ENCODE measurements at regions not wholly inside any gene's neighbourhood (a gene's known extent, or its start where the extent isn't known, plus 50 kb on each side); places are given as distances from the start of the nearest gene placed in this dataset.

DNA sequence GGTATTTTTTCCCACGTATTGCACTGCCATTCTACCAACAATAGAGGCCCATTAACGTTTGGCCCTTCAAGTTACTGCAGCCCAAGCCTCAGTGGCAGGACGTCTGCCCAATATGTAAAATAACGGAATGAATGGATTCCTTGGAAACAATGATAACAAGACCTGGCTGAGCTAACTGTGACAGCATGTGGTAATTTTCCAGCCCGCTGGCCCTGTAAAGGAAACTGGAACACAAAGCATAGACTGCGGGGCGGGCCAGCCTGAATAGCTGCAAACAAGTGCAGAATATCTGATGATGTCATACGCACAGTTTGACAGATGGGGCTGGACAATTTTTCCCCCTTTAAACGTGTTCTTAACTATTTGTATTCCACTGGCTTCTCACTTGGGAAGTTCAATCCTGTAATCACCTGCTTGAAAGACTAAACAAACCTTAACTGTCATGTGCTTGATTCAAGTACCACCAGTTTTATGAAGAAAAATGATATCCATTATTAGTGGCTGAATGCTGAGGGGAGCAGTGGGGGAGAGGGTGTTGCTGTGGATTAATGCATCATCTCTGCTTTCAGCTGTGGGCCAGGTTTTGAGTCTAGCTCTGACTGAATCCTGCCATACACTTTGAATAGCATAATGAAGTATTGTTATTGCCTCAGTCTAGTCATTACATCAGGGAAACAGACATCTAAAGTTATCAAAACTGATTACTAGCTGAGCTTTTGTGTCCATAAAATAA, 323.9 kb downstream of the TMEM161B start:
- no peaks in the 10 kb centered on the region for H3K9me3 ChIP-seq (ENCODE audit: control insufficient read depth in 2 of 2, insufficient read depth in 1 of 2, low read depth in 1 of 2, low read length in 1 of 2)
- 15 to 18% methylated on average over 9 of the region's 9 CpGs for WGBS, 2 donors
- H3K36me3 ChIP-seq (ENCODE audit: control insufficient read depth in 2 of 2, insufficient read depth in 2 of 2, low read length in 1 of 2): no peaks in the 10 kb centered on the region
- H3K4me3 ChIP-seq (ENCODE audit: low read depth in 1 of 2, low read length in 2 of 2): no peak overlapping the region
- no peak overlapping the region for H3K27ac ChIP-seq (ENCODE audit: low read depth in 2 of 2, low read length in 1 of 2)
- no peaks in the 10 kb centered on the region for H3K27me3 ChIP-seq (ENCODE audit: control insufficient read depth in 1 of 2, insufficient read depth in 2 of 2, low read length in 2 of 2)
- no peaks in the 10 kb centered on the region for H3K4me1 ChIP-seq (ENCODE audit: control insufficient read depth in 2 of 2, insufficient read depth in 2 of 2, low read length in 1 of 2)

DNA sequence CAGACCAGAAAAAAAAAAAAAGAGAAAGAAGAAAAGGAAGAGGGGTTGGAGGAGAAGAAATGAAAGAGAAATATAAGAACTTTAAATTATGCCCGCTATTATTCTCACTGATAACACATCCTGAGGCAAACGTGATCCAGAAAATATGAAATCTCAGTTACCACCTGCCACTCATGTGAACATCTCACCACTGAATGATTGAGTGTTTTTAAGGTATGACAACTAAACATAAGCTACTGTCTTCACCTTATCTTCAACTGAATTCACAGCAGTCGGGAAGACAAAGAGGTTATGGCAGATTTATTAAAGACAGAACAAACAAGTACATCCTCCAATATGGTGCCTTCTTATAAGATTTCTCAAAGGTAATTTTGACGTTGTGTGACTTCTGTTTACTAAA, 327.9 kb downstream of the TMEM161B start:
- WGBS, 2 donors: 52 to 55% methylated on average over 4 of the region's 4 CpGs
- no peaks in the 10 kb centered on the region for H3K4me1 ChIP-seq (ENCODE audit: control insufficient read depth in 2 of 2, insufficient read depth in 2 of 2, low read length in 1 of 2)
- no peaks in the 10 kb centered on the region for H3K36me3 ChIP-seq (ENCODE audit: control insufficient read depth in 2 of 2, insufficient read depth in 2 of 2, low read length in 1 of 2)
- no peaks in the 10 kb centered on the region for H3K27me3 ChIP-seq (ENCODE audit: control insufficient read depth in 1 of 2, insufficient read depth in 2 of 2, low read length in 2 of 2)
- no peak overlapping the region for H3K27ac ChIP-seq (ENCODE audit: low read depth in 2 of 2, low read length in 1 of 2)
- no peak overlapping the region for H3K4me3 ChIP-seq (ENCODE audit: low read depth in 1 of 2, low read length in 2 of 2)
- H3K9me3 ChIP-seq (ENCODE audit: control insufficient read depth in 2 of 2, insufficient read depth in 1 of 2, low read depth in 1 of 2, low read length in 1 of 2): no peaks in the 10 kb centered on the region

DNA sequence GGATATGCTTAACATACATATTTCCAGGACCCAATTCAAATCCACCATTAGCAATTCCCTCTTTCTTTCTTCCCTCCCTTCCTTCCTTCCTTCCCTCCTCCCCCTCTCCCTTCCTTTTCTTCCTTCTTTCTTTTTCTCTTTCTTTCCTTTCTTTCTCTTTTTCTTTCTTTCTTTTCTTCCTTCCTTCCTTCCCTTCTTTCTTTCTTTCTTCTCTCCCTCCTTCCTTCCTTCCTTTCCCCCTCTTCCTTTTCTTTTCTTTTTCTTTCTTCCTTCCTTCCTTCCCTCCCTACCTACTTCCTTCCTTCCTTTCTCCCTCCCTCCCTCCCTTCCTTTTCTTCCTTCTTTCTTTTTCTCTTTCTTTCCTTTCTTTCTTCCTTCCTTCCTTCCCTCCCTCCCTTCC, 332.0 kb downstream of the TMEM161B start:
- no peaks in the 10 kb centered on the region for H3K36me3 ChIP-seq (ENCODE audit: control insufficient read depth in 2 of 2, insufficient read depth in 2 of 2, low read length in 1 of 2)
- H3K4me1 ChIP-seq (ENCODE audit: control insufficient read depth in 2 of 2, insufficient read depth in 2 of 2, low read length in 1 of 2): no peaks in the 10 kb centered on the region
- H3K4me3 ChIP-seq (ENCODE audit: low read depth in 1 of 2, low read length in 2 of 2): no peak overlapping the region
- no peaks in the 10 kb centered on the region for H3K27me3 ChIP-seq (ENCODE audit: control insufficient read depth in 1 of 2, insufficient read depth in 2 of 2, low read length in 2 of 2)
- H3K27ac ChIP-seq (ENCODE audit: low read depth in 2 of 2, low read length in 1 of 2): no peak overlapping the region
- H3K9me3 ChIP-seq (ENCODE audit: control insufficient read depth in 2 of 2, insufficient read depth in 1 of 2, low read depth in 1 of 2, low read length in 1 of 2): no peaks in the 10 kb centered on the region

DNA sequence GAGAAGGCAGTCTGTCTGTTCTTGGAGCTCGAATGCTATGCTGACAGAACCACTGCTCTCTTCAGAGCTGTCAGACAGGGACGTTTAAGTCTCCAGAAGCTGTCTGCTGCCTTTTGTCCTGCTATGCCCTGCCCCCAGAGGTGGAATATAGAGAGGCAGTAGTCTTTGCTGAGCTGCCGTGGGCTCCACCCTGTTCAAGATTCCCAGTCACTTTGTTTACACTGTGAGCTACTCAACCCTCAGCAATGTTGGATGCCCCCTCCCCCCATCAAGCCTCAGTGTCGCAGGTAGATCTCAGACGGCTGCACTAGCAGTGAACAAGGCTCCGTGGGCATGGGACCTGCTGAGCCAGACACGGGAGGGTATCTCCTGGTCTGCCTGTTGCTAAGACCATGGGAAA, 344.2 kb downstream of the TMEM161B start:
- Histone ChIP-seq H3K27ac (ENCODE audit: low read depth in 2 of 2, low read length in 1 of 2) (no peak overlapping the region), H3K9me3 (ENCODE audit: control insufficient read depth in 2 of 2, insufficient read depth in 1 of 2, low read depth in 1 of 2, low read length in 1 of 2) (peaks cover 0 to 10% of the 10 kb centered on the region in 2 donors), H3K36me3 (ENCODE audit: control insufficient read depth in 2 of 2, insufficient read depth in 2 of 2, low read length in 1 of 2) (no peaks in the 10 kb centered on the region), H3K27me3 (ENCODE audit: control insufficient read depth in 1 of 2, insufficient read depth in 2 of 2, low read length in 2 of 2) (peaks cover 0 to 3% of the 10 kb centered on the region in 2 donors), H3K4me1 (ENCODE audit: control insufficient read depth in 2 of 2, insufficient read depth in 2 of 2, low read length in 1 of 2) (no peaks in the 10 kb centered on the region), H3K4me3 (ENCODE audit: low read depth in 1 of 2, low read length in 2 of 2) (no peak overlapping the region)
- WGBS, 2 donors: 28 to 29% methylated on average over 7 of the region's 7 CpGs

DNA sequence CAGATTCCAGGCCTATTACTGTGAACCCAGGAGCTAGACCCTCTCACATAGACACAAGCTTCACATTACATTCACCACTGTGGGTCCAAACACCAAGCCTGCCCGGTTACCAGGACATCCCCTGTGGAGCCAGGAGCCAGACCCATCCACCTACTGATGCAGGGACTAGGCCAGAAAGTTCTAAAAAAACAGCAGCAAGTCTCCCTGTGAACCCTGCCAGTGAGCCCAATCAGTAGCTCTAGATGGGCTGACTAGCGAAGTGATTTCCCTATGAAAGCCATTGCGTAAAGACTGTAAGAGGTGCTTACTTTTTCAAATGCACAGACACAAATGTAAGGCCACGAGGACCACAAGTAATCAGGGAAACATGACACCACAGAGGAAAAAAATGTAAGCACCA, 352.3 kb downstream of the TMEM161B start:
- peaks cover 0 to 3% of the 10 kb centered on the region in 2 donors for H3K9me3 ChIP-seq (ENCODE audit: control insufficient read depth in 2 of 2, insufficient read depth in 1 of 2, low read depth in 1 of 2, low read length in 1 of 2)
- no peaks in the 10 kb centered on the region for H3K36me3 ChIP-seq (ENCODE audit: control insufficient read depth in 2 of 2, insufficient read depth in 2 of 2, low read length in 1 of 2)
- H3K4me3 ChIP-seq (ENCODE audit: low read depth in 1 of 2, low read length in 2 of 2): no peak overlapping the region
- no peak overlapping the region for H3K27ac ChIP-seq (ENCODE audit: low read depth in 2 of 2, low read length in 1 of 2)
- no peaks in the 10 kb centered on the region for H3K27me3 ChIP-seq (ENCODE audit: control insufficient read depth in 1 of 2, insufficient read depth in 2 of 2, low read length in 2 of 2)
- 77 to 81% methylated on average over 4 of the region's 4 CpGs for WGBS, 2 donors
- H3K4me1 ChIP-seq (ENCODE audit: control insufficient read depth in 2 of 2, insufficient read depth in 2 of 2, low read length in 1 of 2): no peaks in the 10 kb centered on the region

DNA sequence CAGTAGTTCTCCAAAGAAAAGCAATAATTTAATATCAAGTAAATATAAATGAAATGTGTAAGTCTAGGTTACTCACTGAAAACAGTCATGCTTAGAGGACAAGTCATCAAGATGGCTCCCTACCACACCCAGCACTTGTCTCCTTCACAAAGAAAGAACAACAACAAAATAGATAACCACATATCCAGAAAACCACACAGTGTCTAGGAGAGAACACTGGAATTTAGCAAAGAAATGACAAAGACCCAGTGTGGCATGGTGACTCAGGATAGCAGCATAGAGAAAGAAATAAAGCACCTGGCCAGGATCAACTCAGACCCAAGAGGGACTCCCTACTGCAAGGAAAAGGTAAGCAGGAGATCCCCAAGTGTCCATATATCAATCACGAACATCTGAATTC, 356.2 kb downstream of the TMEM161B start:
- Histone ChIP-seq H3K27me3 (ENCODE audit: control insufficient read depth in 1 of 2, insufficient read depth in 2 of 2, low read length in 2 of 2) (no peaks in the 10 kb centered on the region), H3K4me3 (ENCODE audit: low read depth in 1 of 2, low read length in 2 of 2) (no peak overlapping the region), H3K4me1 (ENCODE audit: control insufficient read depth in 2 of 2, insufficient read depth in 2 of 2, low read length in 1 of 2) (no peaks in the 10 kb centered on the region), H3K27ac (ENCODE audit: low read depth in 2 of 2, low read length in 1 of 2) (no peak overlapping the region), H3K9me3 (ENCODE audit: control insufficient read depth in 2 of 2, insufficient read depth in 1 of 2, low read depth in 1 of 2, low read length in 1 of 2) (peaks cover 0 to 3% of the 10 kb centered on the region in 2 donors), H3K36me3 (ENCODE audit: control insufficient read depth in 2 of 2, insufficient read depth in 2 of 2, low read length in 1 of 2) (no peaks in the 10 kb centered on the region)
- 92 to 96% methylated on average over 1 of the region's 1 CpG for WGBS, 2 donors

DNA sequence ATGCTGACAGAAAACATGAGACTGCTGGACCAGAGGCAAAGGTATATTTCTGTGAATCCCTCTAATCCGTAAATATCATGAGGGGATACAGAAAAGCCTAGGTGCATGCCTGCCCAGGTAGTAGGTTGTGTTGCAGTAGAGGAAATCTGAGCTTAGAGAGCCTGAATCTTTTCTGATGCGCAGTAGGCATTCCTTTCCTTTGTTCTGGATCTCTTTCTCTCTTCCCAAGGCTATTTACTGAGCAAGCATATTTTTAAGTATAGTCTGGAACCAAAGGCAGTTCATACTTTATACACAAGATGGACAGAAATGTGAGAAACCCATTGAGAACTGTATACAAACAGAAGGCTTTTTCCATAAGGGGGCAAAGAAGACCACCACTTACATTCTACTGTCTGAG, 359.3 kb downstream of the TMEM161B start:
- no peaks in the 10 kb centered on the region for H3K36me3 ChIP-seq (ENCODE audit: control insufficient read depth in 2 of 2, insufficient read depth in 2 of 2, low read length in 1 of 2)
- no peaks in the 10 kb centered on the region for H3K27me3 ChIP-seq (ENCODE audit: control insufficient read depth in 1 of 2, insufficient read depth in 2 of 2, low read length in 2 of 2)
- WGBS, 2 donors: 70 to 72% methylated on average over 2 of the region's 2 CpGs

DNA sequence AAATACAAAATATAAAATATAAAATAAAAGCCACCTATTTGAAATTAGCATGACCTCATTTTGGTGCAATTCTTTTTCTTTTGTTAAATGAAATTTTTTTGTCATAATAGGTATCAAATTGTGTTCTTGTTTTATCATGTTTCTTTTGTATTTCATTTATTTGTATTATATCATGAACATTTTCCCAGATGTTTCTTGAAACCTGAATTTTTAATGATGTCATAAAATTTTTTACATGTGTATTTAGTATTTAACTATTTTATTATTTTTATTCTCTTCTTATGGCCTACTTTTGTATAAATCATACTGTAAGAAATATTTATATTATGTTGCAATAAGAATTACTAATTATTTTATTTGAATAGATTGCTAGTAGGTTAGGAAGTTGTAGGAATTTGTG, 361.7 kb downstream of the TMEM161B start:
- no peak overlapping the region for H3K4me3 ChIP-seq (ENCODE audit: low read depth in 1 of 2, low read length in 2 of 2)
- H3K36me3 ChIP-seq (ENCODE audit: control insufficient read depth in 2 of 2, insufficient read depth in 2 of 2, low read length in 1 of 2): no peaks in the 10 kb centered on the region
- H3K9me3 ChIP-seq (ENCODE audit: control insufficient read depth in 2 of 2, insufficient read depth in 1 of 2, low read depth in 1 of 2, low read length in 1 of 2): no peaks in the 10 kb centered on the region
- H3K4me1 ChIP-seq (ENCODE audit: control insufficient read depth in 2 of 2, insufficient read depth in 2 of 2, low read length in 1 of 2): no peaks in the 10 kb centered on the region
- no peak overlapping the region for H3K27ac ChIP-seq (ENCODE audit: low read depth in 2 of 2, low read length in 1 of 2)
- H3K27me3 ChIP-seq (ENCODE audit: control insufficient read depth in 1 of 2, insufficient read depth in 2 of 2, low read length in 2 of 2): no peaks in the 10 kb centered on the region

More for the DNA sequence above, 359.3 kb downstream of the TMEM161B start:
- Histone ChIP-seq H3K4me1 (ENCODE audit: control insufficient read depth in 2 of 2, insufficient read depth in 2 of 2, low read length in 1 of 2) (no peaks in the 10 kb centered on the region), H3K27ac (ENCODE audit: low read depth in 2 of 2, low read length in 1 of 2) (no peak overlapping the region), H3K9me3 (ENCODE audit: control insufficient read depth in 2 of 2, insufficient read depth in 1 of 2, low read depth in 1 of 2, low read length in 1 of 2) (no peaks in the 10 kb centered on the region), H3K4me3 (ENCODE audit: low read depth in 1 of 2, low read length in 2 of 2) (no peak overlapping the region)

DNA sequence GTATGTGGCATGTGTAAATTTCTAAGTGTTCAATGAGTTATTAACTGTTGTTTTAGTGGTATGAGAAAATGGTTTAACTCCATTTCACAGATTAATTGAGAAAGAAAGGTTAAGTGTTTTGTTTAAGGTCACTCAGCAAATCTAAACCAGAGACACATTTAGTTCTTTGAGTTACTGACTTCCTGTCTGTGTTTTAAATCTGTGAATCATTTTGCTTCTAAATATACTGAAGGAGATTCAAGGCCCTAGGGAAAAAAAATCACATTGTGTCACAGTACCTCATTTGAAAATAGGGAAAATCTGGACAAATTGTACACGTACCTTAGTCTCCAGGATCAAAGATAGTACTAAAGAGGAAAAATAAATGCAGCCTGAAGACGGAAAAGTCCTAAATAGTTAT, 368.2 kb downstream of the TMEM161B start:
- H3K27ac ChIP-seq (ENCODE audit: low read depth in 2 of 2, low read length in 1 of 2): no peak overlapping the region
- no peaks in the 10 kb centered on the region for H3K4me1 ChIP-seq (ENCODE audit: control insufficient read depth in 2 of 2, insufficient read depth in 2 of 2, low read length in 1 of 2)
- WGBS, 2 donors: 64 to 69% methylated on average over 2 of the region's 2 CpGs
- no peak overlapping the region for H3K4me3 ChIP-seq (ENCODE audit: low read depth in 1 of 2, low read length in 2 of 2)
- H3K36me3 ChIP-seq (ENCODE audit: control insufficient read depth in 2 of 2, insufficient read depth in 2 of 2, low read length in 1 of 2): no peaks in the 10 kb centered on the region
- H3K27me3 ChIP-seq (ENCODE audit: control insufficient read depth in 1 of 2, insufficient read depth in 2 of 2, low read length in 2 of 2): no peaks in the 10 kb centered on the region
- no peaks in the 10 kb centered on the region for H3K9me3 ChIP-seq (ENCODE audit: control insufficient read depth in 2 of 2, insufficient read depth in 1 of 2, low read depth in 1 of 2, low read length in 1 of 2)

DNA sequence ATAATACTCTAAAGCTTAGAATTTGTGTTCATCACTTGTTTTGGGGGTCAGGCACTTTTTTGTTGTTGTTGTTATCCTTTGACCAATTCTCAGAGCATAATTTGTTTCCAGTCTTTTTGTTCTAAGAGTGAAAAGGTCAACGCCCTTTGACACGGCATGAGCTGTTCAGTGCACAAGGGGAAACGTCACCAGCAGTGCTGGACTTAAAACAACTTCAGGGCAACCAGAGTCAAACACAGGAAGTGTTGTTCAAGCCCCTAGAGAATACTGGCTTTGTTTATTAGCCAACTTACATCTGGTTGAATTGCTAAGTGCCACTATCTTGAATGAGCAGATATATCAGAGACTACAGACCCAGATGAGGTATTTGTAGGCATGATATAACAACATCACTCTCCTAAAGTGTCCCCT, 368.9 kb downstream of the TMEM161B start:
- Histone ChIP-seq H3K36me3 (ENCODE audit: control insufficient read depth in 2 of 2, insufficient read depth in 2 of 2, low read length in 1 of 2) (no peaks in the 10 kb centered on the region), H3K4me3 (ENCODE audit: low read depth in 1 of 2, low read length in 2 of 2) (no peak overlapping the region), H3K4me1 (ENCODE audit: control insufficient read depth in 2 of 2, insufficient read depth in 2 of 2, low read length in 1 of 2) (no peaks in the 10 kb centered on the region), H3K27ac (ENCODE audit: low read depth in 2 of 2, low read length in 1 of 2) (no peak overlapping the region), H3K9me3 (ENCODE audit: control insufficient read depth in 2 of 2, insufficient read depth in 1 of 2, low read depth in 1 of 2, low read length in 1 of 2) (no peaks in the 10 kb centered on the region), H3K27me3 (ENCODE audit: control insufficient read depth in 1 of 2, insufficient read depth in 2 of 2, low read length in 2 of 2) (no peaks in the 10 kb centered on the region)
- WGBS, 2 donors: 25 to 32% methylated on average over 3 of the region's 3 CpGs
